Activated CD4-positive, alpha-beta T cell treated with anti-CD3 and anti-CD28 coated beads, Interleukin-2, amount 50 U/mL, for 48 hours (primary cell): ENCODE measurements at regions not wholly inside any gene's neighbourhood (a gene's known extent, or its start where the extent isn't known, plus 50 kb on each side); places are given as distances from the start of the nearest gene placed in this dataset.
A peak's percentile ranks its signal among the peaks of the same experiment; 100 is the strongest.
"Not testable (repeated sequence)": the region's sequence is repeated elsewhere in the genome, so short reads cannot be mapped to it uniquely, and the experiment has no call there.

Experiments used
- DNase-seq, 2 experiments: peaks; one replicate each; pipeline ENCODE4 v3.0.0-alpha.2; 2020

GRCh38 chr2:190150413-190150812 lies 87.9 kb upstream of the MSTN start:
- DNase-seq: no peak

- no peak for DNase-seq
Observed at GRCh38 chr2:190149908-190150307, 87.4 kb upstream of the MSTN start.

GRCh38 chr2:190149200-190149599 lies 86.7 kb upstream of the MSTN start:
- no peak for DNase-seq

GRCh38 chr2:190146109-190146508 lies 83.6 kb upstream of the MSTN start:
- DNase-seq: not testable (repeated sequence)

GRCh38 chr2:190140474-190140873 lies 77.9 kb upstream of the MSTN start:
- not testable (repeated sequence) for DNase-seq

GRCh38 chr2:190139371-190139770 lies 76.8 kb upstream of the MSTN start:
- no peak for DNase-seq

GRCh38 chr2:190138032-190138431 lies 75.5 kb upstream of the MSTN start:
- no peak for DNase-seq

- DNase-seq: no peak
Observed at GRCh38 chr2:190137561-190137960, 75.0 kb upstream of the MSTN start.

GRCh38 chr2:190136825-190137224 lies 74.3 kb upstream of the MSTN start:
- no peak for DNase-seq

GRCh38 chr2:190136259-190136658 lies 73.7 kb upstream of the MSTN start:
- no peak for DNase-seq

- DNase-seq: no peak
Observed at GRCh38 chr2:190129421-190130199, 67.1 kb upstream of the MSTN start.

GRCh38 chr2:190127651-190128050 lies 65.1 kb upstream of the MSTN start:
- no peak for DNase-seq

GRCh38 chr2:190126798-190127197 lies 64.3 kb upstream of the MSTN start:
- no peak for DNase-seq

GRCh38 chr2:190123956-190124355 lies 61.4 kb upstream of the MSTN start:
- DNase-seq: no peak

- no peak for DNase-seq
Observed at GRCh38 chr2:190121971-190122370, 59.4 kb upstream of the MSTN start.

- DNase-seq: no peak
Observed at GRCh38 chr2:190121305-190121704, 58.8 kb upstream of the MSTN start.

GRCh38 chr2:190119923-190120590 lies 57.5 kb upstream of the MSTN start:
- DNase-seq: no peak

- DNase-seq: peak in 1 of 2 experiments; percentile 4
Observed at GRCh38 chr2:190119257-190119656, 56.7 kb upstream of the MSTN start.

- no peak for DNase-seq
Observed at GRCh38 chr2:190117305-190117704, 54.8 kb upstream of the MSTN start.

- no peak for DNase-seq
Observed at GRCh38 chr2:190113000-190113399, 50.5 kb upstream of the MSTN start.
